Kidney tubule cell (primary cell): ENCODE measurements at regions not wholly inside any gene's neighbourhood (a gene's known extent, or its start where the extent isn't known, plus 50 kb on each side); places are given as distances from the start of the nearest gene placed in this dataset.
"Not testable (repeated sequence)": the region's sequence is repeated elsewhere in the genome, so short reads cannot be mapped to it uniquely, and the experiment has no call there.

Experiments
- DNase-seq: peaks from one replicate; pipeline ENCODE4 v3.0.0-alpha.2; 2018; ENCODE audit warnings: low spot score

GRCh38 chr1:120465900-120466299, 51.1 kb downstream of the NBPF8 start:
- not testable (repeated sequence) for DNase-seq

GRCh38 chr1:120477663-120478062, 62.8 kb downstream of the NBPF8 start:
- not testable (repeated sequence) for DNase-seq

GRCh38 chr1:120478400-120478799, 63.6 kb downstream of the NBPF8 start:
- DNase-seq, result not testable (repeated sequence)

GRCh38 chr1:120487542-120487941, 72.7 kb downstream of the NBPF8 start:
- not testable (repeated sequence) for DNase-seq

- not testable (repeated sequence) for DNase-seq
Observed at GRCh38 chr1:120489217-120489616, 74.4 kb downstream of the NBPF8 start.

- DNase-seq, result not testable (repeated sequence)
Observed at GRCh38 chr1:120497145-120497544, 82.3 kb downstream of the NBPF8 start.

- not testable (repeated sequence) for DNase-seq
Observed at GRCh38 chr1:120503284-120503683, 88.4 kb downstream of the NBPF8 start.

GRCh38 chr1:120506352-120506751, 91.5 kb downstream of the NBPF8 start:
- DNase-seq, result not testable (repeated sequence)

GRCh38 chr1:120508351-120508750, 93.5 kb downstream of the NBPF8 start:
- not testable (repeated sequence) for DNase-seq

GRCh38 chr1:120509258-120509657, 94.4 kb downstream of the NBPF8 start:
- DNase-seq, result not testable (repeated sequence)

- DNase-seq, result not testable (repeated sequence)
Observed at GRCh38 chr1:120513099-120513498, 98.3 kb downstream of the NBPF8 start.

- not testable (repeated sequence) for DNase-seq
Observed at GRCh38 chr1:120513531-120513930, 98.7 kb downstream of the NBPF8 start.

- not testable (repeated sequence) for DNase-seq
Observed at GRCh38 chr1:120519196-120519595, 104.4 kb downstream of the NBPF8 start.

GRCh38 chr1:120524416-120524815, 109.6 kb downstream of the NBPF8 start:
- DNase-seq, result not testable (repeated sequence)

- DNase-seq, result not testable (repeated sequence)
Observed at GRCh38 chr1:120525386-120525785, 110.6 kb downstream of the NBPF8 start.

- DNase-seq, result not testable (repeated sequence)
Observed at GRCh38 chr1:120529475-120530089, 114.7 kb downstream of the NBPF8 start.

- not testable (repeated sequence) for DNase-seq
Observed at GRCh38 chr1:120531455-120531854, 116.6 kb downstream of the NBPF8 start.

- peak; percentile 37 for DNase-seq
Observed at GRCh38 chr1:120534361-120535047, 119.7 kb downstream of the NBPF8 start.

GRCh38 chr1:120535052-120535451, 120.2 kb downstream of the NBPF8 start:
- DNase-seq, result peak; percentile 72

GRCh38 chr1:120541394-120541793, 126.6 kb downstream of the NBPF8 start:
- DNase-seq, result not testable (repeated sequence)

- not testable (repeated sequence) for DNase-seq
Observed at GRCh38 chr1:120542365-120542764, 127.5 kb downstream of the NBPF8 start.

- not testable (repeated sequence) for DNase-seq
Observed at GRCh38 chr1:120542940-120543339, 128.1 kb downstream of the NBPF8 start.

GRCh38 chr1:120544434-120544833, 129.6 kb downstream of the NBPF8 start:
- not testable (repeated sequence) for DNase-seq
